HG03432 (cell line): ENCODE measurements at regions not wholly inside any gene's neighbourhood (a gene's known extent, or its start where the extent isn't known, plus 50 kb on each side); places are given as distances from the start of the nearest gene placed in this dataset.
"Not testable (repeated sequence)": the region's sequence is repeated elsewhere in the genome, so short reads cannot be mapped to it uniquely, and the experiment has no call there.

Experiments used
- ATAC-seq: cut with Tn5 transposase; IDR thresholded peaks from one replicate; pipeline ENCODE4 v1.9.1; 2021; ENCODE audit warnings: mild to moderate bottlenecking, moderate library complexity; ENCODE audit not compliant: unreplicated experiment

GRCh38 chr9:126166291-126166690 lies 160.3 kb upstream of the MVB12B start:
- no peak for ATAC-seq

- ATAC-seq: no peak
Measured at GRCh38 chr9:126166866-126167265, 159.8 kb upstream of the MVB12B start.

GRCh38 chr9:126169736-126170135 lies 156.9 kb upstream of the MVB12B start:
- no peak for ATAC-seq

- ATAC-seq: no peak
Measured at GRCh38 chr9:126170286-126170823, 156.3 kb upstream of the MVB12B start.

- no peak for ATAC-seq
Measured at GRCh38 chr9:126171641-126172040, 155.0 kb upstream of the MVB12B start.

GRCh38 chr9:126173401-126173800 lies 153.2 kb upstream of the MVB12B start:
- ATAC-seq: no peak

- ATAC-seq: no peak
Measured at GRCh38 chr9:126173929-126174328, 152.7 kb upstream of the MVB12B start.

GRCh38 chr9:126183266-126183665 lies 143.4 kb upstream of the MVB12B start:
- no peak for ATAC-seq

- not testable (repeated sequence) for ATAC-seq
Measured at GRCh38 chr9:126190994-126191393, 135.6 kb upstream of the MVB12B start.

GRCh38 chr9:126198854-126199253 lies 127.8 kb upstream of the MVB12B start:
- no peak for ATAC-seq

GRCh38 chr9:126203313-126203712 lies 123.3 kb upstream of the MVB12B start:
- ATAC-seq: no peak

GRCh38 chr9:126204197-126204596 lies 122.4 kb upstream of the MVB12B start:
- ATAC-seq: no peak

- ATAC-seq: no peak
Measured at GRCh38 chr9:126204708-126205225, 121.9 kb upstream of the MVB12B start.

GRCh38 chr9:126205265-126205664 lies 121.4 kb upstream of the MVB12B start:
- no peak for ATAC-seq

- no peak for ATAC-seq
Measured at GRCh38 chr9:126205845-126206498, 120.7 kb upstream of the MVB12B start.

GRCh38 chr9:126207256-126207655 lies 119.4 kb upstream of the MVB12B start:
- no peak for ATAC-seq

- no peak for ATAC-seq
Measured at GRCh38 chr9:126208216-126208758, 118.3 kb upstream of the MVB12B start.

- ATAC-seq: no peak
Measured at GRCh38 chr9:126211441-126212074, 115.1 kb upstream of the MVB12B start.

GRCh38 chr9:126215486-126215885 lies 111.1 kb upstream of the MVB12B start:
- ATAC-seq: no peak

- no peak for ATAC-seq
Measured at GRCh38 chr9:126216826-126217225, 109.8 kb upstream of the MVB12B start.

- no peak for ATAC-seq
Measured at GRCh38 chr9:126217250-126217653, 109.4 kb upstream of the MVB12B start.

GRCh38 chr9:126217797-126218196 lies 108.8 kb upstream of the MVB12B start:
- no peak for ATAC-seq
